ENCODE measurements at regions not wholly inside any gene's neighbourhood (a gene's known extent, or its start where the extent isn't known, plus 50 kb on each side); places are given as distances from the start of the nearest gene placed in this dataset.

DNA sequence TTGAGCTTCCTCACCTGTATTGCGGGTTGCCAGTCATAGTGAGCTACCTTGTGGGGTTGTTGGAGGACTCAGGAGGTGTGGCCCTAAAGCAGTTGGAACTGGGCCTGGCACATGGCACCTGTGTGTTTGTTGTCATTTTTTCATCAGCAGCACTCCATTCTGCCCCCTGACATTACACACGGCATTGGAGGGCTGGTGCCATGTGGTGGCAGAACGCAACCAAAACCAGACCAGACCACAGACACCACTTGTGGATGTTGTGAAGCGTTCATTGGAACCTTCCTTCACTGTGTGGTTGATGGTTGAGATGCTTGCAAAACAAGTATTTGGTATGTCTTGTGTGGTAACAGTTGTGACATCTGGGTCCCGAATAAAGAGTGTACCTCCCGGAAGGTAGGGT is 113.2 kb upstream of the ERCC6L2 start:
- in situ Hi-C loops (cut with MboI; ENCODE audit: low sequenced_read_pairs), result no loop called here

DNA sequence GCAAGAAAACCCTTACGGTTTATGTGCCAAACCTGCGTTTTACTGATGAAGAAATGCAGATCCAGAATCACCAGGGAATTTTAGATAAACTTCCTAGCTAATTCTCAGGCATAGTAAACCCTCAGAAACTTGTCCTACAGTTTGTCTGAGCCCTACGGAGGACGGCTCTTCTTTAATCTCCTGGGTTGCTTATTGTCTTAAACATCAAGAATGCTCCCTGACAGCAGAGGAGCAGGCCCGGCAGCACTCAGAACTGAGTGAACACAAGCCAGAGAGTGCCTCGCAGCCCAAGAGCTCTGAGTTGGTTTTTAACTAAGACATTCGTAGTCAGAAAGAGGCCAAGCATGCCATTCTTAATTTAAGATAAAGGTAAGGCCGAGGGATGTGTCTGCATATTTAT is 114.7 kb upstream of the ERCC6L2 start:
- in situ Hi-C loops (cut with MboI; ENCODE audit: low sequenced_read_pairs), result no loop called here

DNA sequence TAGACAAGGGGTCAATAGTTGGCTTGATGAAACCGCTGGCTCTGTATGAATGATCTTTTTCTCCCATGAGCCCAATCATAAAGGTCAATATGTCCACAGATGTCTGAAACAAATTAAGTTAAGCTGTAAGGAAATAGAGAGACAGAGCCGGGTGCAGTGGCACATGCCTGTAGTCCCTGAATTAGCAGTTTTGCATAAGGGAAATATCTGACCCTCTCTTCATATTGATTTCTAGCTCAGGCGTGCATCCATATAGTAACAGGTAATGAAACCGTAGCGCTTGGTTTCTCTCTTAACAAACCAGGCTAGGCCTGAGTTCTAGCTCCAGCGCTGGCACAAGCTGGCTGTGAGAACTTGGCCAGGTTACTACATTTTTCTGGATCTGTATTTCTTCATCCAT is 118.1 kb upstream of the ERCC6L2 start:
- in situ Hi-C loops (cut with MboI; ENCODE audit: low sequenced_read_pairs), result no loop called here

DNA sequence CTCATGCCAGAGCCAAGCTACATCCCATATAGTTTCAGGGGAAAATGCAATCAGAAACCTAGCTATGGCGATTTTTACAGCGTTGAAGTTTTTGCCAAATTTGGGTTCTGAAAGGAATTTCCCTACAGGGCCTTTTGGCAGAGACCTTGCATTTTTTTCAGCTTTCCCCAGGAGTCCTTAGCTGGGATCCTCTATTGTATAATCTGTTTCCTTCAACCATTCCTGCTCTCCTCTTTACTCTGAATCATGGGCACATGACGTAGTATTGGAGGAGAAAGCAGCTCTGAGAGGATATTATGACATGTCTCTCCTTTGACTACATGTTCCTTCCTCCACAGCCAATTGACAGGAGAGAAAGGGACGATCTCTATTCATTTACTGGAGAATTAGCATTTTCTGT is 118.5 kb upstream of the ERCC6L2 start:
- in situ Hi-C loops (cut with MboI; ENCODE audit: low sequenced_read_pairs), result no loop called here

DNA sequence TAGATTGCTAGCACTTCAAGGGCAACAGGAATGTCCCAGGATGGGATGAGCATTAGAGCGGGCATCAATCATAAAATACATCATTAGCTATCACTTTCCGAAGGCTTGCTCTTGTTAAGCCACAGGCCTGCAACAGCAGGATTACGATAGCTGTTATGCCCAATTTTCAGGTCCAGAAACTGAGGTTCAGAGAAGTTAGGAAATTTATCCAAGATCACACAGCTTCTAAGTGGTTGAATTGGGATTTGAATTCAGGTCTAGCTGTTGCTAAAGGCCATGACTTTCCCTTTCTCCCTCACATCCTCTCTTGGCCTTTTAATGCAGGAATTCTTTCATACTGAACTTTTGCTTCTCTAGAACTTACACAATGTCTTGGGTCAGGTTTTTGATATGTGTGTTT is 119.4 kb upstream of the ERCC6L2 start:
- in situ Hi-C loops (cut with MboI; ENCODE audit: low sequenced_read_pairs), result no loop called here

DNA sequence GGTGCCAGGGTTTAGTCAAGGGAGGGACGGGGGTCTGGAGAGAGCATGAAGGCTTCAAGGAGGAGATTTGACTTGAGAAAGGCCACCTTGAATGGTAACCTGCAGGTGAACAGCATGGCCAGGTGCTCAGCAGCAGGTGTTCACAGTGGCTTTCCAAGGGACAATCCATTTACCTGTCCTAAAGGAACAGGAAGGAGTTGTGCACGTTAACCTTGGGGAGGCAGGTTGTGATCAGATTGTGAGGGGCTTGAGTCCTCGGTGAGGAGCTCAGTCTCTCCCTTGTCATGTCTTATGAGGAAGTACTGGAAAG is 120.1 kb upstream of the ERCC6L2 start:
- in situ Hi-C loops (cut with MboI; ENCODE audit: low sequenced_read_pairs), result no loop called here

DNA sequence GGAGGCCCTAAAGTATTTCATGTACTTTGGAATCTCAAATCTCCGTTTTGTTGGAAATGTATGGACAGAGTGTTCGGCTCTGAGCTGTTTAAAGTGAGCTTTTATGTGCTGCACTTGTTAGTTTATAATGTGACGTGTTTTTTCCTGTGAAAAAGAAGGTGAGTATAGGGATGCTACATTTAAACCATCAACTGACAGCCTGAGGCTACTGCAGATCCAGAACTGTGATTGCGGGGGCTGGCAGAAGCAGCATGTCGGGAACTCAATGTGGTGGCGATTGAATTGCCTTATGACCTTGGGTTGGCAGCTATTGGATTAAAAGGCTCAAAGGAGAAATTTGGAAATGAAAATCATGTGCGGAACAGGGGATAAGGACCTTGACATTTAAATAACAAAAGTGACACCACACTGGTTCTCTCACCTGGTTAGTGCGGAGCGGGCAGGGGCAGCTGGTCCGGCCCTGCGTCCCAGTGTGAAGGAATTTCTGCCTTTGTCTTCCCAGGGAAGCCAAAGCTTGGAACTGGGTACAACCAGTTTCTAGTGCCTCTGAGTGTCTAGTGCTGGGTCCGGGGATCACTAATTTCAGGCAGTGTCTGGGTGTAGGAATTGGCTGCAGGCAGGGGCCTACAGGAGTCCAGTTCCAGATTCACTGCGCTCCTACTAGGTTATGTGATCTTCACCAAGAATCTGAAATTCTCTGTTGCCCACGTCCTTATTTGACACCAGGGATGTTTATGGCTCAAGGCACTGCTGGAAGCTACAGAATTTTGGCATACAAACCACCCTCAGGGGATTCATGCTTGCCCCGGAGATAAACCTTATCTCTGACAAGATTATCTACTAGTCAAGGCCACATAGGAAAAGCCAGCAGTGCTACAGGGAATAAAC is 120.7 kb upstream of the ERCC6L2 start:
- in situ Hi-C loops (cut with MboI; ENCODE audit: low sequenced_read_pairs), result no loop called here

DNA sequence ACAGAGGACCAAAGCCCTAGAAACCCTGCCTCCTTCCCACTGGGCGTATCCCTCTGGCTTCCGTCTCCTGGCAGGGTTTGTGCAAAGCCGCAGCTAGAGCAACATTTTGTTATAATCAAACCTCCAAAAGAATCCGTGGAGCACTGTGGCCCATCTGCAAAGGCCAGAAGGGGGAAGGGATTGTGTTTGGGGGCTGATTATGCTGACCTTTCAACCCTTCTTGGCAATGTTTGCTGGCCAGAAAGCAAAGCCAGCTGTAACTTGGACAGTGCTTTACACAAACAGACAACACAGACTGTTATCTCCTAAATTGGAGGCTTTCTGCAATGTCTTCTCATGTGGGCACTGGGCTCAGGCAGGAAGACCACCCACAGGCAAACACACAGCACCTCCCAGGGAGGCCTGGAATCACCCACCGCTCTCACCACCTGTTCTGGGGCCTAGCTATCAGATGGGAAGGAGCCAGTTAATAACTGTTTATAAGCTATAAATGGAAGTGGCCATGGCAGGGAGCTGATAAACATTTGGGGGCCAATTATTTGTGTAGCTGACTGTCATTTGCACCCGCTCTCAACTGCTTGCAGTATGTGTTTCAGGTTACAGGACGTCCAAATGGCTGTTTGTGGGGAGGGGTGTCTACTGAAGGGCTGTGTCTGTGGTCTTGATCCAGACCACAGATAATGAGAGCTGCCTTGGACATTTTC is 121.6 kb upstream of the ERCC6L2 start:
- in situ Hi-C loops (cut with MboI; ENCODE audit: low sequenced_read_pairs), result no loop called here

DNA sequence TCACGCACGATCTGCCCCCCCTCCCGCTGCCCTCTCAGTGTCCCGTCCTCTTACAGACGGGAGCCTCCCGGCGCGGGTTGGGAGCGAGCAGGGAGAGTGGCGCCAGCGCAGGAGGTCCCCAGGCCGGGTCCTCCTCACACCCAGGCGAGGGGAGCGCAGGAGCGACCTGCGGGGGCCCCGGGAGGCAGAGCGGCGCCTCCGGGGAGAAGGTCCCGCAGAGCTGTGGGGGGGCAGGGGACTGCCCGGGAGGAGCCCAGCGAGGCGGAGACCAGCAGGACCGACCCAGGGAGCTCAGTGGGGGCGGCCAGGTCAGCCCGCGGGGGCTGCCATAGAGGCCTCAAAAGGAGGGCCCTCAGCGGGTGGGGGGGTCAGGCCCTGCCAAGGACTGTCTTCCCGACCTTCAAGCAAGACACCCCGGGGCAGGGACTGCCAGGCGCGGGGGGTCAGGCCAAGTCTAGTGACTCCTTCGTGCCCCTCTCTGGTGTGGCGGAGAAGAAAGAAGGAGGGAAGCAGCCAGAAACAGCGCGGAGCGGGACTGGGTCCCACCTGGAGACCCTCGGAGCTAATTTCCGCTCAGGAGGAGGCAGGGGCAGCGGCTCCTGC is 123.3 kb upstream of the ERCC6L2 start:
- in situ Hi-C loops (cut with MboI; ENCODE audit: low sequenced_read_pairs), result no loop called here

DNA sequence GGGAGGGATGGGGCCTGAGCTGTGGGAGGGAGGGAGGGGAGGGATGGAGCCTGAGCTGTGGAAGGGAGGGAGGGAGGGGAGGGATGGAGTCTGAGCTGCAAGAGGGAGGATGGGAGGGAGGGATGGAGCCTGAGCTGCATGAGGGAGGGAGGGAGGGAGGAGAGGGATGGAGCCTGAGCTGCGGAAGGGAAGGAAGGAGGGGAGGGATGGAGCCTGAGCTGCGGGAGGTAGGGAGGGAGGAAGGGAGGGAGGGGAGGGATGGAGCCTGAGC is 124.0 kb upstream of the ERCC6L2 start:
- in situ Hi-C loops (cut with MboI; ENCODE audit: low sequenced_read_pairs), result no loop called here

DNA sequence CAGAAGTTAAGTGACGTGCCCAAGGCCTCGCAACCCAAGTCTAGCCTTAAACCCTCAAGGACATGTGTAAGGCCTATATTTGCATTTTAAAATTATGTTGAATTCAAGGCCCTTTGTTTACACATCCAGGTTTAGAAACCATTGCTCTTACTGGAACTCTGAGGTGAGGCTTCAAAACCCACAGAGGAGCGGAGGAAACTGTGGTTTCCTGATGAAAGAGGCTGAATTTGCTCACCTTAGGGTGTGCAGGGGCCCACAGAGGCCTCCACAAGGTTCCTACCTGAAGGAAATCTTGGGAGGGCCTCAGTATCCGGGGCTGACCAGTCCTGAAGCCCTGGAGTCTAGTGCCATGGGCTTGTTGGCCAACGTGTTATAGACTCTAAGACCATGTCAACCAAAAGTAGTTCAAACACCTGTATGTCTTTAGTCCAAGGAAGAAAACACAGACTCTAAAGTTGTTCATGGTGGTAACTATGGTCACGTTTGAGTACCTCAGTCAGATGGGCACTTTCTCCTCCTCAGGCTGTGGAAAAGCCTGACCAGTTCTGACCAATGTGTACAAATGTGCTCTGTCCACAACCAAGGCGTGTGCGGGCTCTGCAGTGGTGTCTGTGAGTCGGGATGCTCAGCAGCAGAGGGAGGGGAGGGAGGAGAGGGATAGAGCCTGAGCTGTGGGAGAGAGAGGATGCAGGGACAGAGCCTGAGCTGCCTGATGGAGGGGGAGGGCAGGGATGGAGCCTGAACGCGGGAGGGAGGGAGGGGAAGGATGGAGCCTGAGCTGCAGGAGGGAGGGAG is 124.6 kb upstream of the ERCC6L2 start:
- in situ Hi-C loops (cut with MboI; ENCODE audit: low sequenced_read_pairs), result no loop called here

DNA sequence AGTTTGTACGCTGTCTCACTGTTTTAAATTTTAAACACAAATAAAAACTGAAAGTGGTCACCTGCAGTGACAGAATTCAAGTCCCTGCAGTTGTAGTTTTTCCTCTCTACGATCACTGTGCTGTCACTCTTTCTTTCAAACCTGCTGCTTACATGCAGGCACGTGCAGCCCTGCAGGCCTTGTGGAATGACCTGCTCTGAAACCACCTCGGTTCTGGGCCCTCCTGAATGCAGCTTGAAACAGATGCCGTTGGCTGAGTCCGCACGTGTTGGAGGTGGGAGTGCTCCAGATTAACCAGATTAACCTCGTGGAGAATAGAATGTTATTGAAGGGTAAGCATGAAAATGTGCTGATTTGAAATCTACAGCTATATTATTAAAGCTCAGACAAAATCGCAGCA is 126.0 kb upstream of the ERCC6L2 start:
- in situ Hi-C loops (cut with MboI; ENCODE audit: low sequenced_read_pairs), result loop anchor here (25.0 kb wide), 1 partner anchor 463 kb away; no protein-coding TSS in a partner anchor

DNA sequence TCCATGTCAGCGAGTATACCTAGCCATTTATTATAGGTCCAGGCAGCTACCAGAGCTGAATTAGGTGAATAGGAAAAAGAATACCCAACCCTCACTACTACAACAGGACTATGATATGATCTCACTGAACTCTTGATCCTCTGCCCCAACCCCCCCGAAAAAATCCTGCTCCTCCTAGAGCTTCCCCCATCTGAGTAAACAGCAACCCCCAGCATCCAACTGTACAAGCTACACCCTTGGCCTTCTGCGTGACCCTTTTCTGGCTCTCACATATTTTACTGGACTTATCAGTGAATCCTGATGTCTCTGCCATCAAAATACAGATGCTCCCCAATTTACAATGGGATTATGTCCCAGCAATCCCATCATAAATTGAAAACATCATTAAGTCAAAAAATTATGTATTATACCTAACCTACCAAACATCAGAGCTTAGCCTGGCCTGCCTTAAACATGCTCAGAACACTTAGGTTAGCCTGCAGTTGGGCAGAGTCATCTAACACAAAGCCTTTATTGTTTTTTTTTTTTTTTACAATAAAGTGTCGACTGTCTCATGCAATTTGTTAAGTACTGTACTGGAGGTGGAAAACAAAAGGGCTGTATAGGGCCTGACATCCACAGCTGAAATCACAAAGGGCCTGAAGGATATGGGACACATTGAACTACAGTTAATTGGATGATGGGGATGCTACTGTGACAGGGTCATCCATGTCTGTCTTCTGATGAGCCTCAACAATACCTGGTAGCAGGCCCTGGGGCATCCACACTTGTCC is 128.9 kb upstream of the ERCC6L2 start:
- in situ Hi-C loops (cut with MboI; ENCODE audit: low sequenced_read_pairs), result loop anchor here (25.0 kb wide), 1 partner anchor 466 kb away; no protein-coding TSS in a partner anchor

DNA sequence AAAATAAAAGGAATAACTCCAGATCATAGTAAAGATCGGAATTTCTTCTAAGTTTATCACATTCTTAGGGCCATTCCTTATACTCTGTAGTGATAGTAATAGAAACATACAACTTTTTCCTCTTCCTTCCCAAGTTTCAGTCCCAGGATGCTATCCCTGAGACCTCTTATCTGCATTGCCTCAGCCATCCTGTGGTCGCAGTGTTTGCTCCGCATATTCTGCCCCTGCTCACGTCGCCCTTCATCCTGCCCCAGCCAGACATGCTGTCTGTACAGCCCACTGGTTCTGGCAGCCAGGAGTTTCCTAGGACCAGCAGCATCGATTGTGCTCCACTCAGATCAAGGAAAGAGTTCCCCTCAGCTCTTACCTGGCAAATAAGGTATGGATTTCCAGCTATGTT is 132.7 kb upstream of the ERCC6L2 start:
- in situ Hi-C loops (cut with MboI; ENCODE audit: low sequenced_read_pairs), result loop anchor here (25.0 kb wide), 1 partner anchor 469 kb away; no protein-coding TSS in a partner anchor

DNA sequence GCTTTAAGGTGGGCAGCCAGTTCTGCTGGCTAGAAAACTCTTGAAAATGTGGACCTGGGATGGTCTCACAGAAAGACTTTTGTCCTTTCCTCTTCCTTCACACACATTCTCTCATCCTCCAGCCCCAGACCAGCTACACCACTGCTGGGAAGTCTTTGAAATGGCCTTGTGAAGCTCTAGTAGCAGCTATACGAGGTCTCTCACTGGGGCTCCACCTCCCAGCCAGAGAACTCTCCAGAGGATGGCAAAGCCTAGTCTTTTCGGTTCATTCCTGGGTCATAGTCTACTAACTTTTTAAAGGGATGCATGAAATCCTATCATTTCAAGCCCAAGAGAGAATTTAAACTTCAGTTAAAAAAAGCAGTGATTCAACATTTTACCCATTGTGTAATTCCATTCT is 133.9 kb upstream of the ERCC6L2 start:
- in situ Hi-C loops (cut with MboI; ENCODE audit: low sequenced_read_pairs), result loop anchor here (25.0 kb wide), 1 partner anchor 471 kb away; no protein-coding TSS in a partner anchor

DNA sequence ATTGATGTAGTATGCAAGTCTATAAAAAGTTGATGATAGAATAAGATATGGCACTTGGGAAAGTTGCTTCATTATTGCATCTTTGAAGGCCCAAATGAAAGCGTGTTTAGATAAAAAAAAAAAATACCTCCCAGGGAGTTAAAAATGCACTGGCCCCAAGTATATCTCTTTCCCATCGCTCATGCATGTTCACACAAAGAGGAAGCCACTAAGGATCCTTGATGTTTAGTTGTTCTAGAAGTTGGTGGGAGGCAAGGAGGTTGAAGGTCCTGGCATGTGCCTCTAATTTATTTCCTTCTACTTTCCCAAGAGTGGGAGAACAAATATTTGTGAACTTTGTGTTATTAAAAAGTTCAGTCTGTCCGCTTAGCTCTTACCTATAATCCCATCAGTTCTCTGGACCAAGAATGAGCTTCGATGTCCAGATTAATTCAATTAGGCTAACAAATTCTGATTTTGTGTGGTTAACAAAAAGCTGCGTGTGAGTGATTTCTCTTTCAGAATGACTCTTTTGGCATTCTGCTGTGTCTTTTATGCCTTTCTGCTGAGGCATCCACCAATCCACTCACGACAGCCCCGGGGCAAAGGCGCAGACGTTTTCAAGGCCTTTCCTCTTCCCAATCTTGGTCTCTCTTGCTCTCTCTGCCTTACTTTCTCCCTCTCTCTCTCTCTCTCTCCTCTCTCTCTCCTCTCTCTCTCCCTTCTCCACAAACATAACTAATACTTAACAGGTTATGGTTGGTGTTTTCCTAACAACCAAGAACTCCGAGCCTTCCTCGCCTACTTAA is 135.1 kb upstream of the ERCC6L2 start:
- in situ Hi-C loops (cut with MboI; ENCODE audit: low sequenced_read_pairs), result loop anchor here (25.0 kb wide), 1 partner anchor 472 kb away; no protein-coding TSS in a partner anchor

DNA sequence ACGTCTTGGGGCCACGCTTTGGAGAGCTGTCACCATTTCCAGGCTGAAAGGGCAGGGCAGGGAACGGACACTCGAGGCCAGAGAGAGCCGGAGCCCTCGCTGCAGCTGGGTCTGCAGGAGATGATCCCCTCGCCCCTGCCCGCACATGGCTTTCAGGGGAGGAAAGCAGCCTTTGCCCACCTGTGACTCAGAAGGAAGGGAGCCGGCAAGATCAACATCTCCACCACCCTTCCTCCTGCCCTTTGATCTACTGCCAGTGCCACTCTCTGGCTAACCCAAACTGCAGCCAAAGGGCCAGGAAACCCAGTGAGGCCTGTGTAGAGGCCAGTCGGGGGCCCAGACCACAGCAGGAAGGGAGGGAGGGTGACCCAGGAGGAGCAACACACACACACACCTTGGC is 137.1 kb upstream of the ERCC6L2 start:
- in situ Hi-C loops (cut with MboI; ENCODE audit: low sequenced_read_pairs), result loop anchor here (25.0 kb wide), 1 partner anchor 474 kb away; no protein-coding TSS in a partner anchor

DNA sequence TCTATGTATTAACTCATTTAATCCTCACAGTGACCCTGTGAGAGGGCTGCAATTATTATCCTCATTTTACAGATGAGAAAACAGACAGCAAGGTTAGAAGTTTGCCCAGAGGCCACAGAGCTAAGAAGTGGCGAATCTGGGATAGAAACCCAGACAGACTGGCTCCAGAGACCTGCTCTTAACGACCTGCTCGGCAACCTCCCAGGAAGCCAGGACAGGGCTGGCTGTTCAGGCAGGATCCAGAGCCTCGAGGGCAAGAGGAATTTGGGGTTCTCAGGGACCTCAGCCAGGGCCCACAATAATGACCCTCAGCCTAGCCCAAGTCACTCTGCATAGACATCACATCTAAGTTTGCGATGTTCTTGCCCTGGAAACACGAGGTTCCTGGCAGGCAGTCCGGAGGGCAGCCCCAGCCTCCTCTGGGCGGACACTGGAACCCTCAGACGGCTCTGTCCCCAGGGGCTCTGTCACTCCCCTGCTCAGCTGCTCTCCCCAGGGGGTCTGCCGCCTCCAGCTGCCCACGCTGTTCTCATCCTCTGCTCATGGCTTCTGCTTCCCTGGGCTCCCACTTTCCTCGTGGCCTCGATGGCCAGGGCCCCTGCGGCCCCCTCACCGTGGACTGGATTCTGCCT is 138.5 kb upstream of the ERCC6L2 start:
- in situ Hi-C loops (cut with MboI; ENCODE audit: low sequenced_read_pairs), result loop anchor here (25.0 kb wide), 1 partner anchor 475 kb away; no protein-coding TSS in a partner anchor

DNA sequence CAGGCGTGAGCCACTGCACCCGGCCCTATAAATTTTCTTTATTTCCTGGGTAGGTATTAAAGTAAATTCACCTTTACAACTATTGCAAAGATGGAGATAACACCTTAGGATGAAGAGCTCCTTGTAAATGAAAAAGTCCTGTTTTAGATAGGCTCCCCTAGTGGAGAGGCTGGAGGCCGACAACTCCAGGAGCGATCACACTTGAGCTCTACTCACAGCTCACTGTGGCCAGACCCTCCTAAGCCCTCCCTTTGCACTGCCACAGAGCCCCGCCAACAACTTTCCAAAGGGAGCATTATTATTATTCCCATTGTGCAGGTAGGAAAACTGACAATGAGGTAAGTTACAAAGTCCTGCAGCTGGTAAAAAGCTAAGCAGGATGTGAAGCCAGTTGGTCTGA is 139.1 kb upstream of the ERCC6L2 start:
- in situ Hi-C loops (cut with MboI; ENCODE audit: low sequenced_read_pairs), result loop anchor here (25.0 kb wide), 1 partner anchor 476 kb away; no protein-coding TSS in a partner anchor
